Mesothelial cell of epicardium (in vitro differentiated cells): ENCODE measurements at regions not wholly inside any gene's neighbourhood (a gene's known extent, or its start where the extent isn't known, plus 50 kb on each side); places are given as distances from the start of the nearest gene placed in this dataset.

Experiments
- DNase-seq, 2 experiments: peaks; one replicate each; pipeline ENCODE4 v3.0.0; 2021; ENCODE audit warnings: low spot score in 2 of 2; ENCODE audit not compliant: unreplicated experiment in 2 of 2
- H3K27ac Mint-ChIP-seq: 2 replicates; pipeline ENCODE4 v1.8.0; 2021; ENCODE audit warnings: mixed read lengths
- H3K27me3 Mint-ChIP-seq: 2 replicates; pipeline ENCODE4 v1.8.0; 2021; ENCODE audit warnings: low read depth, mixed read lengths
- H3K36me3 Mint-ChIP-seq: 2 replicates; pipeline ENCODE4 v1.8.0; 2021; ENCODE audit warnings: mixed read lengths
- H3K4me1 Mint-ChIP-seq: 2 replicates; pipeline ENCODE4 v1.8.0; 2021; ENCODE audit warnings: mixed read lengths
- H3K4me3 Mint-ChIP-seq: 2 replicates; pipeline ENCODE4 v1.8.0; 2021; ENCODE audit warnings: mild to moderate bottlenecking, moderate library complexity, mixed read lengths
- H3K9me3 Mint-ChIP-seq: 2 replicates; pipeline ENCODE4 v1.8.0; 2021; ENCODE audit warnings: mixed read lengths
- TF ChIP-seq, protein P1 (sequence below): fragments of 200-600 bp; sonication (generic); IDR thresholded peaks from one replicate; pipeline ENCODE4 v1.5.0; 2021; ENCODE audit warnings: antibody characterized with exemption; ENCODE audit not compliant: unreplicated experiment

DNA sequence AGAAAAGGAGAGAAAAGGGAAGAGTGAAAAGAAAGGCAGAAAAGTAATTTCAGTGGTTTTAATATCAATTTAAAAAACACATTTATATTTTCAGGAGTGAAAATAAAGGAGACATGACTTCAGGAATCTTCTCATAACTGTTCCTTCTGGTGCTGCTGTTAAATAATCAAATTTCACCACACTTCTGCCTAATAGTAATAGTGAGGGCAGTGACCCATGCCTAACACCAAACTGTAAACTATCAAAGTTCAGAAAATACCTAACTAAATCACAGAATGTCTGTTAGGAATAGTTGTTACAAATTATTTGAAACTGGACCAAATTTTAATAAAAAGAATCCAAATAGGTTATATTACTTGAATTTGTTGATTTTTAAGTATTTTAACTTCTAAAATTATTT, 169.4 kb downstream of the RPL10L start:
- Mint-ChIP-seq H3K4me1 (peaks cover 11% of the 10 kb centered on the region), H3K9me3 (peaks cover 4% of the 10 kb centered on the region), H3K4me3 (no peak overlapping the region), H3K36me3 (no peaks in the 10 kb centered on the region), H3K27me3 (no peaks in the 10 kb centered on the region), H3K27ac (no peak overlapping the region)
- TF ChIP-seq, protein P1, sequence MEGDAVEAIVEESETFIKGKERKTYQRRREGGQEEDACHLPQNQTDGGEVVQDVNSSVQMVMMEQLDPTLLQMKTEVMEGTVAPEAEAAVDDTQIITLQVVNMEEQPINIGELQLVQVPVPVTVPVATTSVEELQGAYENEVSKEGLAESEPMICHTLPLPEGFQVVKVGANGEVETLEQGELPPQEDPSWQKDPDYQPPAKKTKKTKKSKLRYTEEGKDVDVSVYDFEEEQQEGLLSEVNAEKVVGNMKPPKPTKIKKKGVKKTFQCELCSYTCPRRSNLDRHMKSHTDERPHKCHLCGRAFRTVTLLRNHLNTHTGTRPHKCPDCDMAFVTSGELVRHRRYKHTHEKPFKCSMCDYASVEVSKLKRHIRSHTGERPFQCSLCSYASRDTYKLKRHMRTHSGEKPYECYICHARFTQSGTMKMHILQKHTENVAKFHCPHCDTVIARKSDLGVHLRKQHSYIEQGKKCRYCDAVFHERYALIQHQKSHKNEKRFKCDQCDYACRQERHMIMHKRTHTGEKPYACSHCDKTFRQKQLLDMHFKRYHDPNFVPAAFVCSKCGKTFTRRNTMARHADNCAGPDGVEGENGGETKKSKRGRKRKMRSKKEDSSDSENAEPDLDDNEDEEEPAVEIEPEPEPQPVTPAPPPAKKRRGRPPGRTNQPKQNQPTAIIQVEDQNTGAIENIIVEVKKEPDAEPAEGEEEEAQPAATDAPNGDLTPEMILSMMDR: no peak
- DNase-seq: no peak

DNA sequence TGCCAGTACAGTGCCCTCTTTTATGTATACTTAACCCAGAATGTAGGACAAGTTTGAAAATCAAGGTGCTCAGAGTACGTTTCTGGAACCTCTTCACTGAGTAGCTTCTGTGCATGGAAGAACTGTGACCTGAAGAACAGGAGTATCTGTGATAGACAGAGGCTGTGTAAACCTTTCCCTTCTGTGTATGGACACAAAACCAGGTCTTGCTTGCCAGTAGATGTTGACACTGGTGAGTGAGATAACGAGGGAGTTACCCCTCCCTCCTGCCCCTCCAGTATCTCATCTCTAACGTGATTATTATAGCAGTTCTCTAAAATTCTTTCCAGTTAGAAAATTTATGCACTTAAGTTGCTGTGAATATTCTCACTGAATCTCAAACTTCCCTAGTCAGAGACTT, 170.8 kb downstream of the RPL10L start:
- H3K4me3 Mint-ChIP-seq: no peak overlapping the region
- TF ChIP-seq, protein P1: no peak
- no peaks in the 10 kb centered on the region for H3K27me3 Mint-ChIP-seq
- no peak overlapping the region for H3K27ac Mint-ChIP-seq
- H3K9me3 Mint-ChIP-seq: peaks cover 11% of the 10 kb centered on the region
- DNase-seq: no peak
- H3K4me1 Mint-ChIP-seq: peaks cover 6% of the 10 kb centered on the region
- H3K36me3 Mint-ChIP-seq: no peaks in the 10 kb centered on the region

DNA sequence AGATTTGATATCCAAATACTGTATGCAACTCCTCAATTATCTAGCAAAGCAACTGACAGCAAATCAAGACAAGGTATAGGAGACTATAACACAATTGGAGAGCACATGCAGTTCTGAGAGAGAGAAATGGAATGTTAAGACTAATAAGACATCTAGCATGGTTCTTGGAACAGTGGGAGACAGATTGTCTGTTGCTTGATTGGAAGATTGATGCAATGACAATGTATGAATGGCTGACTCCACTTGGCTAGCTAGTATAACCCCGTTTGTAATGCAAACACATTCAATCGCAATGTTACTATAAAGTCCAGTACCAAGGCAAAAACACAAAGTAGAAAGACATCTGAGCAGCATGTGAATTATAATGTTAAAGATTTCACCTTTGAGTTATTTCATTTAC, 179.3 kb downstream of the RPL10L start:
- H3K9me3 Mint-ChIP-seq: peaks cover 11% of the 10 kb centered on the region
- H3K36me3 Mint-ChIP-seq: no peaks in the 10 kb centered on the region
- no peaks in the 10 kb centered on the region for H3K4me1 Mint-ChIP-seq
- no peak overlapping the region for H3K4me3 Mint-ChIP-seq
- TF ChIP-seq, protein P1: no peak
- H3K27ac Mint-ChIP-seq: no peak overlapping the region
- no peak for DNase-seq
- H3K27me3 Mint-ChIP-seq: no peaks in the 10 kb centered on the region

DNA sequence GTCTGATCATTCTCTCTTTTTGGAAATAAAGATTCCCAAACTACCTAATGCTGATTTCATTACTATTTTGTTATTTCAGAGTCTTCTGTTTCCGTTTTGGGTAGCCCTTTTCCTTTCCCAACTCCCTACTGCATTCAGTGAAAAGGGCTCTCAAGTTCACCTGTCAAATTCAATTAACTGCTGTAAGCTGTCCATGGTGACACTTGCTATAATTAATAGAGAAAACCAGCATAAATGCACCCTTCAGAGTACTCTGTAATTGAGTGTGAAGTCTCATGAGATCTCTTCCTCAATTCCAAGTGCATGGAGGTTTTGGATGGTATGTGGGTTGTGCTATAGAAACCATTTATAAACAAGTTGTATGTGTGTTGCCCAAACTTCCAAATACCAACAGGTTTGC, 187.2 kb downstream of the RPL10L start:
- H3K4me1 Mint-ChIP-seq: no peaks in the 10 kb centered on the region

GRCh38 chr14:46451800-46452199, 199.8 kb downstream of the RPL10L start:
- Mint-ChIP-seq H3K27ac (no peak overlapping the region), H3K27me3 (no peaks in the 10 kb centered on the region), H3K4me1 (no peaks in the 10 kb centered on the region), H3K4me3 (no peak overlapping the region), H3K36me3 (no peaks in the 10 kb centered on the region), H3K9me3 (no peaks in the 10 kb centered on the region)
- TF ChIP-seq, protein P1: no peak
- DNase-seq: no peak

More for the DNA sequence above, 187.2 kb downstream of the RPL10L start:
- H3K4me3 Mint-ChIP-seq: no peak overlapping the region
- H3K27ac Mint-ChIP-seq: no peak overlapping the region
- no peaks in the 10 kb centered on the region for H3K36me3 Mint-ChIP-seq
- no peaks in the 10 kb centered on the region for H3K27me3 Mint-ChIP-seq
- H3K9me3 Mint-ChIP-seq: peaks cover 24% of the 10 kb centered on the region
- DNase-seq: no peak
- TF ChIP-seq, protein P1: no peak

- Mint-ChIP-seq H3K4me3 (no peak overlapping the region), H3K9me3 (peaks cover 21% of the 10 kb centered on the region), H3K36me3 (no peaks in the 10 kb centered on the region), H3K27me3 (no peaks in the 10 kb centered on the region), H3K27ac (no peak overlapping the region), H3K4me1 (no peaks in the 10 kb centered on the region)
- TF ChIP-seq, protein P1: no peak
- no peak for DNase-seq
These were observed 206.9 kb downstream of the RPL10L start for GRCh38 chr14:46444666-46445065.
